ENCODE measurements at regions not wholly inside any gene's neighbourhood (a gene's known extent, or its start where the extent isn't known, plus 50 kb on each side); places are given as distances from the start of the nearest gene placed in this dataset.
"Not testable (repeated sequence)": the region's sequence is repeated elsewhere in the genome, so short reads cannot be mapped to it uniquely, and the experiment has no call there.

DNA sequence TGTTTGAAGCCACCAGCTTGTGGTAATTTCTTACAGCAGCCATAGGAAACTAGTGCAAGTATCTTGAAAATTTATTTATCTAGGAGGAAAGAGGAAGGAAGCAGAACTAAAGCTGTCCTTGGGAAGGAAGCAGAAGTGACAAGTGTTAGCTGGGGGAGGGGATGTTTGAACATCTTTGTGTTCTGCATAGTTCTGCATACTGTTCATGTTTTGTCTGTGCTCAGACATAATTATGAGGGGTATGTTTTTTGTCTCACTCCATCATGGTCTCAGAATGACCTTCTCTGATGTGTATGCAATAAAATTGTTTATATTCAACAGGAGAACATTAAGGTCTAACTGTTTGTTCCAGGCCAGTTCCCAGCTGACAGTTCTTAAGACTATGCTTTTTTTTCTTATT is 606.5 kb downstream of the GALC start:
- TF ChIP-seq, protein P1, sequence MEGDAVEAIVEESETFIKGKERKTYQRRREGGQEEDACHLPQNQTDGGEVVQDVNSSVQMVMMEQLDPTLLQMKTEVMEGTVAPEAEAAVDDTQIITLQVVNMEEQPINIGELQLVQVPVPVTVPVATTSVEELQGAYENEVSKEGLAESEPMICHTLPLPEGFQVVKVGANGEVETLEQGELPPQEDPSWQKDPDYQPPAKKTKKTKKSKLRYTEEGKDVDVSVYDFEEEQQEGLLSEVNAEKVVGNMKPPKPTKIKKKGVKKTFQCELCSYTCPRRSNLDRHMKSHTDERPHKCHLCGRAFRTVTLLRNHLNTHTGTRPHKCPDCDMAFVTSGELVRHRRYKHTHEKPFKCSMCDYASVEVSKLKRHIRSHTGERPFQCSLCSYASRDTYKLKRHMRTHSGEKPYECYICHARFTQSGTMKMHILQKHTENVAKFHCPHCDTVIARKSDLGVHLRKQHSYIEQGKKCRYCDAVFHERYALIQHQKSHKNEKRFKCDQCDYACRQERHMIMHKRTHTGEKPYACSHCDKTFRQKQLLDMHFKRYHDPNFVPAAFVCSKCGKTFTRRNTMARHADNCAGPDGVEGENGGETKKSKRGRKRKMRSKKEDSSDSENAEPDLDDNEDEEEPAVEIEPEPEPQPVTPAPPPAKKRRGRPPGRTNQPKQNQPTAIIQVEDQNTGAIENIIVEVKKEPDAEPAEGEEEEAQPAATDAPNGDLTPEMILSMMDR (IDR thresholded peaks at IDR 0.05; ENCODE audit: extremely low read depth, low read depth, low read length), result no peak
- no peak for DNase-seq (ENCODE audit: insufficient read length, low spot score, missing footprints)
- H3K4me2 ChIP-seq (ENCODE audit: insufficient read depth, low read length), result no peak overlapping the region
- no peaks in the 10 kb centered on the region for H3K36me3 ChIP-seq (ENCODE audit: insufficient read depth, low read length)
- H3K27me3 ChIP-seq (ENCODE audit: insufficient read depth, low read length), result no peaks in the 10 kb centered on the region
- no peaks in the 10 kb centered on the region for H3K9me3 ChIP-seq (ENCODE audit: low read depth, low read length)
- no peak overlapping the region for H3K4me3 ChIP-seq (ENCODE audit: insufficient read depth, low read length)
- no peak overlapping the region for H2AFZ ChIP-seq (ENCODE audit: low read length)
- H3K27ac ChIP-seq (ENCODE audit: low read depth, low read length), result no peak overlapping the region
- no peaks in the 10 kb centered on the region for H3K79me2 ChIP-seq (ENCODE audit: insufficient read depth, low read length)
- no peaks in the 10 kb centered on the region for H4K20me1 ChIP-seq (ENCODE audit: insufficient read depth, low read length)
- H3K4me1 ChIP-seq (ENCODE audit: insufficient read depth, low read length), result no peaks in the 10 kb centered on the region

DNA sequence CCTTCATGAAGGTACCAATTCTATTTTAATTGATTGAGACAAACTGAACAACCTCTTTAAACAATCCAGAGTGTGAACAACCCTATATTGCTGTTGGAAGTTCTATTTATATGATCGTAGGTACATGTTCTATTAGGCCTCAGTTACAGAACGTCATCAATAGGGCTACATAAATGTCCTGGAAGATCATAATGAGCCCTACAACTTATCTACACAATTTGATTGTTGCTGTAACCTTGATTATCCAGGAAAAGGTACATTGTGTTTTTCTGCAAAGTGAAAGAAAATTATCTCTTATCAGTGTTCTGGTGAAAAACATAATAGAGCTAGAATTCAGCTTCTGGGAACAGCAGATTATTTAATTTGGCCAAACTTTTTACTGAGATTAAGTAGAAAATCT is 612.9 kb downstream of the GALC start:
- Histone ChIP-seq H3K36me3 (ENCODE audit: insufficient read depth, low read length) (no peaks in the 10 kb centered on the region), H3K79me2 (ENCODE audit: insufficient read depth, low read length) (no peaks in the 10 kb centered on the region), H2AFZ (ENCODE audit: low read length) (no peak overlapping the region), H4K20me1 (ENCODE audit: insufficient read depth, low read length) (no peaks in the 10 kb centered on the region), H3K27me3 (ENCODE audit: insufficient read depth, low read length) (no peaks in the 10 kb centered on the region), H3K4me1 (ENCODE audit: insufficient read depth, low read length) (no peaks in the 10 kb centered on the region), H3K4me3 (ENCODE audit: insufficient read depth, low read length) (no peak overlapping the region), H3K9me3 (ENCODE audit: low read depth, low read length) (peaks cover 3% of the 10 kb centered on the region), H3K4me2 (ENCODE audit: insufficient read depth, low read length) (no peak overlapping the region), H3K27ac (ENCODE audit: low read depth, low read length) (no peak overlapping the region)
- TF ChIP-seq, protein P1 (IDR thresholded peaks at IDR 0.05; ENCODE audit: extremely low read depth, low read depth, low read length), result no peak
- DNase-seq (ENCODE audit: insufficient read length, low spot score, missing footprints), result no peak

- Histone ChIP-seq H3K27me3 (ENCODE audit: insufficient read depth, low read length) (no peaks in the 10 kb centered on the region), H3K4me2 (ENCODE audit: insufficient read depth, low read length) (no peak overlapping the region), H3K4me3 (ENCODE audit: insufficient read depth, low read length) (no peak overlapping the region), H2AFZ (ENCODE audit: low read length) (no peak overlapping the region), H4K20me1 (ENCODE audit: insufficient read depth, low read length) (no peaks in the 10 kb centered on the region), H3K4me1 (ENCODE audit: insufficient read depth, low read length) (no peaks in the 10 kb centered on the region), H3K79me2 (ENCODE audit: insufficient read depth, low read length) (no peaks in the 10 kb centered on the region), H3K36me3 (ENCODE audit: insufficient read depth, low read length) (no peaks in the 10 kb centered on the region), H3K9me3 (ENCODE audit: low read depth, low read length) (peaks cover 5% of the 10 kb centered on the region), H3K27ac (ENCODE audit: low read depth, low read length) (no peak overlapping the region)
- DNase-seq (ENCODE audit: insufficient read length, low spot score, missing footprints), result no peak
- TF ChIP-seq, protein P1 (IDR thresholded peaks at IDR 0.05; ENCODE audit: extremely low read depth, low read depth, low read length), result no peak
Measured at GRCh38 chr14:87368751-87369150, 624.2 kb downstream of the GALC start.

GRCh38 chr14:87360246-87360645 is 632.7 kb downstream of the GALC start:
- not testable (repeated sequence) for DNase-seq (ENCODE audit: insufficient read length, low spot score, missing footprints)

More at GRCh38 chr14:87360246-87360645, 632.7 kb downstream of the GALC start:
- H3K27ac ChIP-seq (ENCODE audit: low read depth, low read length); H3K36me3 ChIP-seq (ENCODE audit: insufficient read depth, low read length); H3K4me3 ChIP-seq (ENCODE audit: insufficient read depth, low read length); H3K79me2 ChIP-seq (ENCODE audit: insufficient read depth, low read length); H3K27me3 ChIP-seq (ENCODE audit: insufficient read depth, low read length); H4K20me1 ChIP-seq (ENCODE audit: insufficient read depth, low read length); H3K9me3 ChIP-seq (ENCODE audit: low read depth, low read length); H2AFZ ChIP-seq (ENCODE audit: low read length); H3K4me2 ChIP-seq (ENCODE audit: insufficient read depth, low read length); H3K4me1 ChIP-seq (ENCODE audit: insufficient read depth, low read length): not testable (repeated sequence)
